ENCODE measurements at regions not wholly inside any gene's neighbourhood (a gene's known extent, or its start where the extent isn't known, plus 50 kb on each side); places are given as distances from the start of the nearest gene placed in this dataset.

- Histone ChIP-seq H3K36me3 (ENCODE audit: insufficient read depth) (no peaks in the 10 kb centered on the region), H3K79me2 (replicated peaks; ENCODE audit: insufficient read depth) (no peaks in the 10 kb centered on the region), H3K9me2 (ENCODE audit: insufficient read depth) (no peaks in the 10 kb centered on the region; the same call in 1 of the 2 replicates), H3K4me1 (ENCODE audit: insufficient read depth) (no peaks in the 10 kb centered on the region), H3K27me3 (ENCODE audit: insufficient read depth) (no peaks in the 10 kb centered on the region), H2AFZ (no peak overlapping the region), H3K4me3 (no peak overlapping the region), H3F3A (replicated peaks; ENCODE audit: low read depth) (no peaks in the 10 kb centered on the region), H3K4me2 (no peak overlapping the region), H4K20me1 (replicated peaks; ENCODE audit: insufficient read depth) (no peaks in the 10 kb centered on the region), H3K27ac (ENCODE audit: low read depth) (no peak overlapping the region)
- Mint-ChIP-seq H3K9me3 (no peaks in the 10 kb centered on the region; the same call in 1 of the 3 replicates), H3K27me3 (ENCODE audit: insufficient read depth, low read depth, poor library complexity) (no peaks in the 10 kb centered on the region), H3K4me1 (no peaks in the 10 kb centered on the region), H3K4me3 (no peak overlapping the region), H3K36me3 (ENCODE audit: low read depth) (no peaks in the 10 kb centered on the region), H3K27ac (no peak overlapping the region)
- no peak for ATAC-seq
- TF ChIP-seq ZNF331 (CRISPR knock-in tag; IDR thresholded peaks at IDR 0.05; ENCODE audit: low read depth) (no peak), REST (IDR thresholded peaks at IDR 0.05; ENCODE audit: unreplicated experiment) (no peak), ZNF114 (CRISPR knock-in tag; IDR thresholded peaks at IDR 0.05) (no peak), POLR2AphosphoS5 (IDR thresholded peaks at IDR 0.05; ENCODE audit: low read depth) (no peak), ETS1 (IDR thresholded peaks at IDR 0.05) (no peak), EZH2phosphoT487 (IDR thresholded peaks at IDR 0.05; ENCODE audit: unreplicated experiment) (no peak), EZH2 (IDR thresholded peaks at IDR 0.05; ENCODE audit: low read depth, unreplicated experiment) (no peak), CTCF (conservative IDR thresholded peaks at IDR 0.05; ENCODE audit: low read depth in 2 of 2) (no peak), ZNF462 (CRISPR knock-in tag; IDR thresholded peaks at IDR 0.05) (no peak), CREB1 (CRISPR knock-in tag; IDR thresholded peaks at IDR 0.05; ENCODE audit: low read depth) (no peak), JUNB (IDR thresholded peaks at IDR 0.05; ENCODE audit: unreplicated experiment) (no peak), NANOG (IDR thresholded peaks at IDR 0.05; ENCODE audit: borderline replicate concordance) (no peak), STAT1 (IDR thresholded peaks at IDR 0.05; ENCODE audit: unreplicated experiment) (no peak)
- no peak for DNase-seq (ENCODE audit: low spot score)
These were observed 316.9 kb downstream of the FGF9 start for GRCh38 chr13:21987793-21988192.

All from GM23338 (cell line).